Fibroblast of villous mesenchyme (primary cell): ENCODE measurements at regions not wholly inside any gene's neighbourhood (a gene's known extent, or its start where the extent isn't known, plus 50 kb on each side); places are given as distances from the start of the nearest gene placed in this dataset.

Experiments
- DNase-seq: peaks from one replicate; pipeline ENCODE4 v3.0.0-alpha.2; 2010; ENCODE audit warnings: low read depth
- H3K4me3 ChIP-seq: 2 replicates; pipeline ENCODE4 v1.5.1; 2011; ENCODE audit warnings: low read depth, mild to moderate bottlenecking, low read length
- CTCF ChIP-seq: IDR thresholded peaks from 2 replicates; pipeline ENCODE4 v1.5.1; 2012; ENCODE audit warnings: low read depth, mild to moderate bottlenecking, low read length; ENCODE audit not compliant: insufficient read depth

GRCh38 chr5:74337254-74337983, 303.1 kb downstream of the ENC1 start:
- no peak overlapping the region for H3K4me3 ChIP-seq
- no peak for DNase-seq
- TF ChIP-seq CTCF, result no peak

- peak; percentile 26 for TF ChIP-seq CTCF
- DNase-seq, result no peak
- H3K4me3 ChIP-seq, result no peak overlapping the region
Observed at GRCh38 chr5:74336297-74336696, 304.2 kb downstream of the ENC1 start.

GRCh38 chr5:74334762-74335384, 305.7 kb downstream of the ENC1 start:
- H3K4me3 ChIP-seq, result no peak overlapping the region
- no peak for TF ChIP-seq CTCF
- DNase-seq, result no peak

GRCh38 chr5:74334062-74334761, 306.3 kb downstream of the ENC1 start:
- no peak overlapping the region for H3K4me3 ChIP-seq
- TF ChIP-seq CTCF, result no peak
- no peak for DNase-seq

GRCh38 chr5:74333430-74333829, 307.1 kb downstream of the ENC1 start:
- no peak overlapping the region for H3K4me3 ChIP-seq
- no peak for TF ChIP-seq CTCF
- DNase-seq, result no peak

- no peak overlapping the region for H3K4me3 ChIP-seq
- no peak for DNase-seq
- no peak for TF ChIP-seq CTCF
Observed at GRCh38 chr5:74332682-74333081, 307.8 kb downstream of the ENC1 start.
